UCSD-AML1 (cell line): ENCODE measurements at regions not wholly inside any gene's neighbourhood (a gene's known extent, or its start where the extent isn't known, plus 50 kb on each side); places are given as distances from the start of the nearest gene placed in this dataset.

ENCODE experiments used
- DNase-seq: peaks from one replicate; lab custom pipeline; 2025; ENCODE audit not compliant: unreplicated experiment; lab: John Stamatoyannopoulos, UW

DNA sequence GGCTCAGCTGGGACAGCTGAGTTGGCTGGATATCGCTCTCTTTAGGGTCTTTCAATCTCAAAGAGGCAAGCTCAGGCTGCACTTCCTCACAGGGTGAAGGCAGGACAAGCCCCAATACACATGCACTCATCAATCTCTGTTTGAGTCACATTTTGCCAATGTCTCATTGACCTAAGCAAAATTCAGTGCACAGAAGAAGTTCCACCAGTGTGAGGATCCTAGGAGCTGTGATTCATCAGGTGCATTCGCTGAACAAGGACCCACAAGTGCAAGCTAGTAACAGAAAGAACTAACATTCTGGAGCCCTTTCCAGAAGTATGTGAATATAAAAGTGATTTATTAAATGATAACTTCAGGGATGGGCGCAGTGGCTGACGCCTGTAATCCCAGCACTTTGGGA is 477.2 kb downstream of the GPAM start:
- no peak for DNase-seq

DNA sequence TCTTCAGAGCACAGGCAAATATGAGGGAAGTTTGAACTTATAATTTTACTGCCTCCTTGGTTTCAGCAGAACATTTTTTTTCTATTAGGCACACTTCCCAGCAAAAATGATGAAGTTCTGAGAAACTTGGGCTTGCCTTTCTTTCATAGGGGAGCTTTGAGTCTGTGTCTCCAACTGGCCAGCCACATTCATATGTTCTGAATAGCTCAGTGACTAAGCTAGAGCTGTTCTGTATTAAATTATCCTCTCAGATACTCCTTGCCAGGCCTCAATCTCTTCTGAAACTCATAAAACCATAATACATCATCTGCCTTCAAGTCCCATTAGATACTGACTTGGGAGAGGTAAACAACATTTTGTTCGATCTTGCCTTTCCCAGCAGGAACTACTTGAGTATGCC is 476.5 kb downstream of the GPAM start:
- DNase-seq: no peak

DNA sequence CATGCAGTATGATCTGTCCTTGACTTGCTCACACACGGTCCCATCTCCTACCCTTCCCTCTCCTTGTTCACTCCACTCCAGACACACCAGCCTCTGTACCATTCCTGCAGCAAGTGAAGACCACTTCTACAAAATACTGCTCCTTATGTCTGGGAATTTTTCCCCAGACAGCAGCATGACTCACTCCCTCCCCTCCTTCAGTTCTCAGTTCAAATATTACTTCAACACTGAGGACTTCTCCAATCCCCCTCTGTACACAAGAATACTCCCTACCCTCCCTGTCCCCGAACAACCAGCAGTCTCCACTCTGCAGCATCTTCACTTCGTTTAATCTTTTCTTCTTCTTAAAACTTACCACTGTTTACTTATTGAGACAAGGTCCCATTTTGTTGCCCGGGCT is 474.0 kb downstream of the GPAM start:
- no peak for DNase-seq

DNA sequence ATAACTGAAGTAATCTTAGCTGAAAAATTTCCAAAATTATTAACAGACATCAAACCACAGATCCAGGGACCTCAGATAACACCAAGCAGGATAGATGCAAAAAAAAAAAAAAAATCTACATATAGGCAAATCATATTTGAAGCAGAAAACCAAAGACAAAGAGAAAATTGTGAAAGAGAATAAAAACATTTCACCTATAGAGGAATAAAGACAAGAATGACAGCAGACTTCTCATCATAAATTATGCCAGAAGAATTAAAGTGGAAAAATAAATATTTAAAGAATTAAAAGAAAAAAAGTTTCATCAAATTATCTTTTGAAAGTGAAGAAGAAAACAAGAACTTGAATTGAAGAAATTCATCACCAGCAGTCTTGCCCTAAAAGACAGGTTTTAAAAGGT is 467.5 kb downstream of the GPAM start:
- no peak for DNase-seq

DNA sequence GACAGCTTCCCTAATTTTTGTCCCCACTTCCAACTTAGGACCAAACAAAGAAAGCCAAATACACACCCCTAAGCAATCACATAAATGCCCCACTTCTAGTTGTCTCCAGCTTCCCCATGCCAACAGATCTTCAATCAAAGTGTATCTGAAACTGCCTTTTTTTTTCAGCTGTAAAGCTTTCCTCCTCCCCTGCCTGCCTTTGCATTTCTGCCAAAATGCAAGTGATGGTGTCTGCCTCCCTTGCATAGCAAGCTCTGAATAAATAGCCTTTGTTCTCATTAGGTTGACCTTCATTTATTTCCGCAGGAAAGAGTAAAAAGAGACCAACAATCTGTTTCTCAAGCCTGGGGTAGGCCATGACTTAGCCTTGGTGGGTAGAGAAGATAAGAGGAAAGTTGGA is 459.4 kb downstream of the GPAM start:
- DNase-seq: no peak

DNA sequence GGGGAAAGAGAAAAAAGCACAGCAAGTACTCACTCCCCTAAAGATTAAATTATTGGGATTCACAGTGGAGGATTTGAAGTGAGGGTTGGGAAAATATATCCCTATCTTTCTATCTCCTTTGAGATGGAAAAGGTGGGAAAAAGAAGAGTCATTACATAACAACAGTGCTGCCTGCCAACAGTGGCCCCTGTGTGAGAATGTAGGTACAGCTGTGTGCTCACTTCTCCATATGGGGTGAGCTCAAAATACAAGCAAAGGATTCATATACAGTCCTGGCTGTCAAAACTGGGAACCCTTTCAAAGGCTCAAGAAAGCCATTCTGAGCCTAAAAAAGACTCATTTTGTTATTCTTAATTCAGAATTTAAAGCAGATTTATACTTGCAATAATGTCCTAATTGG is 458.5 kb downstream of the GPAM start:
- DNase-seq: no peak

DNA sequence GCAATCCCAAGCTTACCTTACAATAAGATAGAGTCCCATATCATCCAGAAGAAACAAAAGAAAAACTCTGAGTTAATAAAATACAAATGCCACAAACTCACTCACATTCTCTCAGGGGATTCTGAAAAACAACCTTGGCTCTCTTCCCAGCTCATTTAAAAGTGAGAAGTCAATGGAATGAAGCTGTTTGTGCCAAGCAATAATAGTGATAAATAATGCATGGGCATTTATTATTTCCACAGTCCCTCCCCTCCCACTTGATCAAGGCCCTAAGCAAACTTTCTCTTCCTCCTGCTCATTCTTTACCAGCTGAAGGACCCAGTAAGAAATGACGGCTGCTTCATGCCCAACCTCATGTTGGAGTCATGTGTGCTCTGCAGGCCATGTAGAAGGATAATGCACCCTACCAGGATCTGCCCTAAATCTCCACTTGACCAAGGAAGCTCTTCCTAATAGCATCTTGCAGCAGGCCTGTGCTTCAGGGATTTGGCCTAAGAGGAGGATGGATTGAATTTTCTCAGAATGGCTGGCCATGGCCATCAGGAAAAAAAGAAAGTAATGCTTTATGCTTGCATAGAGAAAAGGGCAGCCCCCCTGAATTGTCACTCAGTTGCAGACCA is 451.3 kb downstream of the GPAM start:
- DNase-seq: no peak

DNA sequence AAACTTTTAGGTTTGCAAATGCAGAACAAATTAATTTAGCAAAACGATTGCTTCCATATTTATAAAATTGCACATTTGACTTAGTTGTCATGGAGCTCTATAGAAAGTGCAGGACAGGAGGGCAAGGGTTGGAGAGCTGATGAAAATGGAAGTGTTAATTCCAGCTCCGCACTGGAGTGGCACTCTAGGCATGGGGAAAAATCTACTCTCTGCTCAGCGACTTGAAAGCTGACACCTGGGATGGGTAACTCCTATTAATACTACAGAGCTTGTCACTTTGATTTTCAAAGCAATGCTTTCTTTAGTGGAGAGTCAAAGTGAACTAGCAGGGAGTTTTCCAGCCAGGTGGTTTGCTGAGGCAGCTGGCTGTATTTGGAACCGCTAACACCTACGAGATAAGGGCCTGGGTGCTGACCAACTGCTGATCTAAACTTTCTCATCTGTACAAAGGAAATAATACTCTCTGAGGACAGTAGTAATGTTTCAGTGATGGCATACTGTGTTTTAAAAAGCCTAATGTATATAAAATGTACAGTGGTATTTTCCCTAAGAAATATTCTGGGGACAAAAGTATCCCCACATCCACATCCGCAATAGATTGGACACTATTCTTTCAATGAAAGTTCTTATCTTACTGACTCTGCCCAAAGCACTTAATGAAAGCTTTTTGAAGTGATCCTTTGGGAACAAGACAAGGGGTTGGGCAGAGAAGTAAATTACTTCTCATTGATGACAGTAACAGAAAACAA is 444.3 kb downstream of the GPAM start:
- no peak for DNase-seq

DNA sequence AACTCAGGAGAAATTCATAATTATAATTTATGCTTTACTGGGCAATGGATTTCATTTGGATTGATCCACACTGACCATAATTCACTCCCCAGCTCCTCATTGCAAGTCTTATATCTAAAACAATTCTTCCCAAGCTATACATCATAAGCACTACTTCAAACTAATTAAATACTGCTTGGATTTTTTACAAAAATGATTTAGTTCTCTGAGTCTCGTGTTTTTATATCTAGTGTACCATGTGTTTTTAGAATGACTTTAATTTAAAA is 443.8 kb downstream of the GPAM start:
- DNase-seq: no peak

DNA sequence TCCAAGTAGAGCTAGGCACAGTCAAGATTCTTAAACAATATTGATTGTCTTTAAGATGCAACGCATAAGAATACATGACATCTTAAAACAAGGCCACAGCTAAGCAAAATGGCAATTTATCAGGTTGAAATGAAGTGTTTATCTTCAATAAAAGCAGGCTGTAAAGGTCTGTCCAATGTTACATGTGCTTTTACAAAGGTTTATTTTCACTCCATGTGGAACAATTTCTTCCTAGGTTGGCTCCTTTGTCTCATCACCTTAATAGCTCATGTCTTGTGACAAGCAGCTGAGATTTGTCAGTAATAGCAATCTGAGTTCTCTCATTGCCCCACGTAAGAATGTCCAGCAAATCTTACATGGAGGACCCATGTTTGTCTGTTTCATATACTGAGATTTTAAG is 437.6 kb downstream of the GPAM start:
- no peak for DNase-seq

DNA sequence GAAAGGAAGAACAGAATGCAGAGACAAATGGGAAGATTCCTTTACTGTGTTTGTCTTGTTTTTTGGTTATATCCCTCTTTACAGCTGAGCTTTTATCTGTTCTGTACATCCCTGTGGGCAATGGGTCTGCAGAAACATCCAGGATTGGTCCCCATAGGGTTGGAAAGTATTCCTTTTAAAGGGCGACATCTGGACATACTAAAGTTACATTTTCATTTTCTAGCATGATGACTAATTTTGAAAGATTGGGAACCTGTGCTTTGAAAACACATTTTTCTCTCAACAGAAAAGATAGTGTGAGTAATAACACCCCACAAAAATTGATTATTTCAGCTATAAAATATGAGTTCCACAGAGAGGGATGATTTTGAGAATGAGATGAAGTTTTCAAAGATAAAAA is 435.8 kb downstream of the GPAM start:
- no peak for DNase-seq

DNA sequence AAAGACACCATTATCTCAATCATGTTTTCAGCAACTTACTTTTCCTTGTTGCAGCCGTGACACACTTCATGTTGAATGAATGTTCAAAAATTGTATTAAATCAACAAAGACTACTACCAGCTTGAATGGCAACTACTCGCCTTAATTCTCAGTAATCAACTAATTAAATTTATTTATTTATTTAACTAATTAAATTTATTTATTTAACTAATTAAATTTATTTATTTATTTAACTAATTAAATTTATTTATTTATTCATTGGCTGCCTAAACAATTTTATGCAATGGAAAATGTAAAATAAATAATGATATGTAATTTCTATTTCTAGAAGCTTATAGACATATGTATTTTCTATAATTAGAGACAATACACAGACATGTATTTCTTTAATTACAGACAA is 435.4 kb downstream of the GPAM start:
- DNase-seq: no peak

DNA sequence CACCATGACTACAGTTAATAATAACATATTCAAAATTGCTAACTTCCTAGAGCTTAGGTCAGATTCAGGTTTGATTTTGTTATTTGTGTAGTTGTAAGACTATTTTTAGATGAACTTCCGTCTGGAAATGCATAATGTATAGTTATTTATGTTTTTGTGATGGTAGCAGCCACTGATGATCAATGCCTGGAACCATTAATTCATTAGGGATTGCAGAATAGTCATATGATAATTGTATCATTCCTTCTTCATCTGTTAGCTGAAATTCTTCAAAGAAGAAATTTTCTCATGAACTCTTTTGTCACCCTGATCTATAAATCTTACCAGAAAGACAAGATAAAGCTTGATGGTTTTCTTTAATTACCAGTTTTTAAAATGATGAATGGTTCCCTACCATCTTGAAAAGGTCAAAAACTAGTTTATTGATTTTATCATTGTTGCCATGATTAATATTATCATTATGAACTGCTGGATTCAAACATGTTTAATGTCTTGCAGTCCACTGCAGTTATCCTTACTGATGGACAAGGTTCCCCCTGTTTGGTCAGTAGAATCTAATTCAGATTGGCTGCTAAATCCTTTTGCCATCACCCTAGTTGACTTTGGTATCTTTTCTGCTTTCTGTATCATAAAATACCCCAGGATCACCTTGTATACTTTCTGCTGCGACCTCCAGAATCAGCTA is 433.3 kb downstream of the GPAM start:
- no peak for DNase-seq

DNA sequence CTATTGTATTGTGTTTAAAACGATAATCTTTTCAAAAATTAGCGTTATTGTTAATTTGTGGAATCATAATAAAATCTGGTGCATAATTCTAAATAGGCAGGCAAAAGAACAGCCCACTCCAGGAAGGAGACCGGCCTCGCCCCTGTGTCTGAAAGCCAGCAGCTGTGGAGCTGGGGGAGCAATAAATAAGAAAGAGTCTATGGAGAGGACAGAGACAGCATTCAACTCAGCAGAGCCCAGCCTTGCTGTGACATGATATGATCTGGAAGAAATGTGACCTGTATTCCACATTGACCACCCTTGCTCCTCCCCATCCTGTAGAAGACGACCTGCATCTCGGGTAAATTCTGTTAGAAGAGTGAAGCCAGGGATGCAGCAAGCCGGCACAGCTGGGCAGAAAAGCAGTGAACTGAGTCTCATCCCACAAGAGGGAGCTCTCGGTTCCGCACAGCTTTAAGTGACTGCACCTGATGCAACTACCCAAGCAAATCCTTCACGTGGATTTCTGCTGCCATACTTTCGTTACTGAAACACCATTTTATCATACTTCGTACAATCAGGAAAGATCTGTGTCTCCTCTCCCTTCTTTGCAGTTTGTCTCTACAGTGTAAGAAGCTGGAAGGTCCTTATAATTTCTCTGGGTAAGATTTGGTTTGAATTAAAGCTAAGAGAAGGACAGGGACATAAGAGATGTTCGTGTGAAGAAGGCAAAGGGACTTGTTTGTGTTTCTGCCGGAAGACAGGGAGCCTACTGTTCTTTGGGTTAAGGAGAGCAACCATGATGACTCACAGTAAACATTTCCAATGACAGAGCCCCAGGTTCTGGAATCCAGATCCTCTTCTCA is 427.1 kb downstream of the GPAM start:
- DNase-seq: peak; percentile 26

DNA sequence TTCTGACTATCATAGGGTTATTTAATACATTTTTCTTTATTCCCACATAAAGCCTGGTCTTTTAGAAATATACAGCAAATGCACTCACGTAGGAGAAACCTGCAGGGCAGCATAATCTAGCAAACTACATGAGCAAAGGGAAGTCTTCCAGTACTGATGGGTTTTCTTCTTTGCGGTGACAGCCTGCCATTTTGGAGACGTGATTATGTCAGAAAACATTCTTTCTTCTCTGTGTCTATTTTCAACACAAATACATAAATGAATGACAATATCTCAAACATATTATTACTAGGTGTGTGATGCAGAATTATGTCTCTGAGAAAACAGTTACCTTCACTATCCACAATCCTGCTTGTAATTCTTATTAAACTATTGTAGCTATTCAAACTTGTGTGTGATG is 425.0 kb downstream of the GPAM start:
- no peak for DNase-seq

DNA sequence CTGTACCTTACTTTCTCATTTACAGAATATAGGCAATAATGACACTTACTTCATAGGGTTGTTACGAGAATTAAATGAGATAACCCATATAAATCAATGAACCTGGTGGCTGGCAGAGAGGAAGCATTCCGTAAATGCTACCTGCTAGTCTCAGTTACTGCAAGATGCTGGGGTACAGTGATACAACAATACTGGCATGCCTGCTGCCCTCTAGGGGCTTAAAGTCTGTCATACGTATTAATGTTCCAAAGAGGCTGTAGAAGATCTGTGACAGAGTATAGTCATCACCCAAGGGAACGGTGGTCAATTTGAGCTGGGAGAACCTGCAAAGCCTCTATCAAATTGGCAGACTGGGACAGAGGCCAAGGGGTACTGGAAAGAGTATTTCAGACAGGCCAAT is 421.5 kb downstream of the GPAM start:
- no peak for DNase-seq

DNA sequence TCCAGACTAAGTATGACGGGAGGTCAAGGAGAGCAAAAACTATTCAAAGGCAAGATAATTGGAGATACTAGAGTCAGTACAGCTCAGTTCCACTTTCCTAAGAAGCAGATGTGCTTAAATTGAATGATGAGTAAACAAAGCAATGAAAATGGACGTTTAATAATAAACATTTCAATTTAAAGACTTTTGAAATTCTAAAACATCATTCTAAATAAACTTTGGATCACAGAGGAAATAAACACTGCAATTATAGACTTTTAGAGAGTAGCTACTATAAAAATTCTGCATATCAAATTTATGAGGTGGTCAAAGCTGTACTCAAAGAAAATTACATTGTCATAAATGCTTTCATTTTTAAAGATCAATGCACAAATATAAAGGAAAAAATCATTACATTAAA is 418.3 kb downstream of the GPAM start:
- DNase-seq: no peak

DNA sequence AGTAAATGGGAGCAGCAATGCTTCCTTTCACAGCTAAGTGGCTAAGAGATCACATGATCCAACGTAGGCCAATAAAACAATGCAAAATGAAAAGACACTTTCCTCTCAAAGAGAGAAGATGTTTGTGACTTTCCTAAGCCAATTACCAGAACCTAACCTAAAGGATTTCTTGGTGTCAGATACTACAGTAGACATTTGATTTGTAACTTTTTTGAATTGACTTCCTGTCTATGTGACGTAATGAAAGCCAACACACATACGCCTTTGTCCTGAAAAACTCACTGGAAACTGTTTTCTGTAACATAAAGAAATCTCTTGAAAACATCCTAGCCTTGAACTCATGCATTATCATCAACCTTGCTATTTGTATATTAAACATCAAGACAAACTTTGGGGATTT is 417.1 kb downstream of the GPAM start:
- no peak for DNase-seq

DNA sequence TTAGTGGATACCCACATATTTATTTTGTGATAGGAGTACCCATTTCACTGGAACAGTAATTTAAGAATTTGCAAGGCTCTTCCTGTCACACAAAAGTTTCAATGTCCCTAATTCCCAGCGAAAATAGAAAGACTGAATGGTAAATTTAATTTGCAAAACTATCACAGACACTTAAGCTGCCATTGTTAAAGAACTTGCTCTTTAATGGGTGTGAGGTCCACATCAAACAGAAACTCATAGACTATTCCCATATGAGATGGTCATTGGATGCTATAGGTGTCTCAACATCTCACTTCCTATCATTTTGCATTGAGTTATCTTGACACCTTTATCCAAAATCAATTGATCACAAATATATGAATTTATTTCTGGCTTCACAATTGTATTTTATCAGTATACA is 415.9 kb downstream of the GPAM start:
- DNase-seq: no peak

DNA sequence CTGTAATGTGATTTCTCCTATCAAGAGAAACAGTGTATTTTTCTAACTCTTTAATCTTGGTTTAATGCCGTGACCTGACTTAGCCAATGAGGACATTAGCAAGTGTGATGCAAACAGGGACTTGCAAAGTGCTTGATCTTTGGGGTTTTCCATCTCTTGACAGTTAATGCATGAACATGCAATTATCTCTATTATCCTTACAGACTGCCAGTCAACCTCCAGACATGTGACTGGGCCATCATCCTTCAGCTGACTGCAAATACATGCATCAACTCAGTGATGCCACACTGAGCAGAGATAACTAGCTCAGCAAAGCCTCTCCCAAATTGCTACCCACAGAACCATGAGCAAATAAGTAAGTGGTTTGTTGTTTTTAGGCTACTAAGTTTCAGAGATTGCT is 409.6 kb downstream of the GPAM start:
- DNase-seq: no peak

DNA sequence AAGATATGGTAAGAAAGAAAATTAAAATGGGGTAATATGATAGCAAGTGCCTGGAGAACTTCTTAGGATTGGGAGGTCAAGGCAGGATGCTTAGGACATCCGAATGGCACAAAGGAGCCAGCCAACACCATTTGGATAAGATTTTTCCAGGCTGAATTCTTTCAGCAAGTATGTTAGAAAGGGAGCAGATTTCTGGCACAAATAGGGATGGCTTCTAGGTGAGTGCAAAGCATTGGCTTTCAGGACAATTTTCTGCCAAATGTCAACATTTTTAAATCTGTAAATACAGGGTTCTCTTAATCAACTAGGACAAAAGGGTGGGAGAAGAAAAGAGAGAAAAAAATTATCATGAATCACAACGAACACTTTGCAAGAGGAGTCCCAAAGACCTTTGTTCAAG is 409.1 kb downstream of the GPAM start:
- DNase-seq: no peak

DNA sequence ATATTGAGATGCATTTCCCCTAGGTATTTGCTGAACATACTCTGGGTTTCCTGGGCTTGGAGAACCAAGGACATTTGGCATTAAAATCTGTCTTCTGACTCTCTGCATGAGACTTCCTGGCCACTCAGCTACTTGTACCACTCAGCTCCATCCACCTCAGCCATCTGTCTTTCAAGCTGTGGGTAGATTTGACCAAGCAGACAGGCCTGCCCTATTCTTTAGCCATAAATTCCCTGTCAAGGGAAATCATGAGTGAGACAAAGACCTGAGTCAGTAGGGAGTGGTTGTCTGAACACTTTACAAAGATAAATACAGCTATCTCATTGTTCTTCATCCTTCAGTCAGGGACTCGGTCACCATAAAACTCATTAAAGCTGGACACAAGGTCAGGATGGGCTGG is 399.1 kb downstream of the GPAM start:
- DNase-seq: no peak
